DND-41 (cell line): ENCODE measurements at regions not wholly inside any gene's neighbourhood (a gene's known extent, or its start where the extent isn't known, plus 50 kb on each side); places are given as distances from the start of the nearest gene placed in this dataset.

Experiments used
- EZH2 ChIP-seq: IDR thresholded peaks from 3 replicates; pipeline ENCODE4 v1.6.1; 2012; ENCODE audit warnings: borderline replicate concordance, low read depth, mild to moderate bottlenecking, moderate library complexity, low read length, inconsistent platforms; ENCODE audit not compliant: severe bottlenecking
- TF ChIP-seq, protein P1 (sequence below): IDR thresholded peaks from 2 replicates; pipeline ENCODE4 v1.5.1; 2012; ENCODE audit warnings: borderline replicate concordance, low read length, moderate library complexity, mild to moderate bottlenecking; ENCODE audit not compliant: poor library complexity, severe bottlenecking; ENCODE audit errors: extremely low read depth

DNA sequence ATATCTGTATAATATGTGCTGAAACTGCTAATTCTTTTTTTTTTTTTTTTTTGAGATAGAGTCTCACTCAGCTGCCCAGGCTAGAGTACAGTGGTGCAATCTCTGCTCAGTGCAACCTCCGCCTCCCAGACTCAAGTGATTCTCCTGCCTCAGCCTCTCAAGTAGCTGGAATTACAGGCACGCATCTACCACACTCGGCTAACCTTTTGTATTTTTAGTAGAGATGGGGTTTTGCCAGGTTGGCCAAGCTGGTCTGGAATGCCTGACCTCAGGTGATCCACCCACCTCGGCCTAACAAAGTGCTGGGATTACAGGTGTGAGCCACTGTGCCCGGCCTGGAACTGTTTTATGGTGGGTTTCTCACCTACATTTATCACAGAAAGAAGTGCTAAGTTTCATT lies 307.8 kb upstream of the STT3B start:
- TF ChIP-seq, protein P1, sequence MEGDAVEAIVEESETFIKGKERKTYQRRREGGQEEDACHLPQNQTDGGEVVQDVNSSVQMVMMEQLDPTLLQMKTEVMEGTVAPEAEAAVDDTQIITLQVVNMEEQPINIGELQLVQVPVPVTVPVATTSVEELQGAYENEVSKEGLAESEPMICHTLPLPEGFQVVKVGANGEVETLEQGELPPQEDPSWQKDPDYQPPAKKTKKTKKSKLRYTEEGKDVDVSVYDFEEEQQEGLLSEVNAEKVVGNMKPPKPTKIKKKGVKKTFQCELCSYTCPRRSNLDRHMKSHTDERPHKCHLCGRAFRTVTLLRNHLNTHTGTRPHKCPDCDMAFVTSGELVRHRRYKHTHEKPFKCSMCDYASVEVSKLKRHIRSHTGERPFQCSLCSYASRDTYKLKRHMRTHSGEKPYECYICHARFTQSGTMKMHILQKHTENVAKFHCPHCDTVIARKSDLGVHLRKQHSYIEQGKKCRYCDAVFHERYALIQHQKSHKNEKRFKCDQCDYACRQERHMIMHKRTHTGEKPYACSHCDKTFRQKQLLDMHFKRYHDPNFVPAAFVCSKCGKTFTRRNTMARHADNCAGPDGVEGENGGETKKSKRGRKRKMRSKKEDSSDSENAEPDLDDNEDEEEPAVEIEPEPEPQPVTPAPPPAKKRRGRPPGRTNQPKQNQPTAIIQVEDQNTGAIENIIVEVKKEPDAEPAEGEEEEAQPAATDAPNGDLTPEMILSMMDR = no peak
- TF ChIP-seq EZH2 = no peak
